OCI-LY1 (cell line): ENCODE measurements at regions not wholly inside any gene's neighbourhood (a gene's known extent, or its start where the extent isn't known, plus 50 kb on each side); places are given as distances from the start of the nearest gene placed in this dataset.

Experiments used
- EZH2 ChIP-seq: fragments of 200-600 bp; sonication (generic), shearing (Covaris generic); IDR thresholded peaks from 2 replicates; pipeline ENCODE4 v1.8.0; 2017; ENCODE audit warnings: borderline replicate concordance, mixed run types, mild to moderate bottlenecking, antibody characterized with exemption, low read length, moderate library complexity, mixed read lengths
- TF ChIP-seq, protein P1 (sequence below): fragments of 200-600 bp; sonication (generic), shearing (Covaris generic); IDR thresholded peaks from 2 replicates; pipeline ENCODE4 v1.5.1; 2017; ENCODE audit warnings: mild to moderate bottlenecking, antibody characterized with exemption, low read length, moderate library complexity, mixed read lengths

DNA sequence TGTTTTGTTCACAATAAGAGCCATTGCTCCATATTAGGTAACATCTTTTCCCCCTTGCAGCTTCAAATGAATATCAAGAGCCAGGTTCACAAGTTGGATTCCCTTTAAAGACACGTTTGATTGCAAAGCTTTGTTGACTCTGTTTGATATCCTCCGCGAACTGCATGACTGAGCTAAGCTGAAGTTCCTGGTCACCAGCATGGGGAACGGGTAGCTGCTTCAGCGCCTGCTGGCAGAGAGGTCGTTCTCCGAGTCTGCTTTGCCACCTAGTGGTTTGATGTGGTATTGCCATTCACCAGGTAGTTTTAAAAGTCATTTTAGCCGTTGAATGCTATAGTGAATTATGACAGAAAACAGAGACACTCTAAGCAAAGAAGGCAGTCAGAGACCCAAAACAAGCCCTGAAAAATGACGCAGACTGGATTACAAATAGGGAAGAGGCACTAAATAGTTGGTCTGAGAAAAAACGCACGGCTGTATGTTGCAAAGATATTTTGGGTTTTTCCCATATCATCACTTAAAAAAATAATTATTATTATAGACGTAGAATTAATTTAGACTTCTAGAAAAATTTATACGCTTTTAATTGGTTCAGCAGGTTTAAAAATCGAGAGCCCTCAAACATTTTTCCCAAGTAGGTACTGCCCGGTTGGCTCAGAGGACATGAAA is 193.5 kb upstream of the FMN2 start:
- TF ChIP-seq, protein P1, sequence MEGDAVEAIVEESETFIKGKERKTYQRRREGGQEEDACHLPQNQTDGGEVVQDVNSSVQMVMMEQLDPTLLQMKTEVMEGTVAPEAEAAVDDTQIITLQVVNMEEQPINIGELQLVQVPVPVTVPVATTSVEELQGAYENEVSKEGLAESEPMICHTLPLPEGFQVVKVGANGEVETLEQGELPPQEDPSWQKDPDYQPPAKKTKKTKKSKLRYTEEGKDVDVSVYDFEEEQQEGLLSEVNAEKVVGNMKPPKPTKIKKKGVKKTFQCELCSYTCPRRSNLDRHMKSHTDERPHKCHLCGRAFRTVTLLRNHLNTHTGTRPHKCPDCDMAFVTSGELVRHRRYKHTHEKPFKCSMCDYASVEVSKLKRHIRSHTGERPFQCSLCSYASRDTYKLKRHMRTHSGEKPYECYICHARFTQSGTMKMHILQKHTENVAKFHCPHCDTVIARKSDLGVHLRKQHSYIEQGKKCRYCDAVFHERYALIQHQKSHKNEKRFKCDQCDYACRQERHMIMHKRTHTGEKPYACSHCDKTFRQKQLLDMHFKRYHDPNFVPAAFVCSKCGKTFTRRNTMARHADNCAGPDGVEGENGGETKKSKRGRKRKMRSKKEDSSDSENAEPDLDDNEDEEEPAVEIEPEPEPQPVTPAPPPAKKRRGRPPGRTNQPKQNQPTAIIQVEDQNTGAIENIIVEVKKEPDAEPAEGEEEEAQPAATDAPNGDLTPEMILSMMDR: peak; percentile 90
- no peak for TF ChIP-seq EZH2
